ENCODE measurements at regions not wholly inside any gene's neighbourhood (a gene's known extent, or its start where the extent isn't known, plus 50 kb on each side); places are given as distances from the start of the nearest gene placed in this dataset.

DNA sequence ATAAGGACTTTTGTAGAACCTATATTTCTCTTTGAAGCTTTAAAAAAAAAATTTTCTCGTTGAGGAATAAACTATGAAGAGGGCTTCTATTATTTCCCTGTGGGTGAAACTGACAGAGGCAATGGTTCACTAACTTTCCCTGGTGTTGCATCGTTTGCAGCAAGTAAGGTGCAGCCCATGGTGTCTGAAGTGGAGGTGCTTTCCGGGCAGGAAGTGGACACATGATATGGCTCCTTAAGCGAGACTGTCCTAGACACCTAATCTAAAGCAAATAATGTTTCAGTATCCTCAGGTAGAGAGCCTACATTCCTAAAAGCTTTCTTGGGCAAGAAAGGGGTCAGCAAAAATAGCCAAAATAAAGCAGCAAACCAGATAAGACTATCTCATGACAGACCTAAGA, 437.6 kb upstream of the ARGLU1 start:
- TF ChIP-seq, protein P1, sequence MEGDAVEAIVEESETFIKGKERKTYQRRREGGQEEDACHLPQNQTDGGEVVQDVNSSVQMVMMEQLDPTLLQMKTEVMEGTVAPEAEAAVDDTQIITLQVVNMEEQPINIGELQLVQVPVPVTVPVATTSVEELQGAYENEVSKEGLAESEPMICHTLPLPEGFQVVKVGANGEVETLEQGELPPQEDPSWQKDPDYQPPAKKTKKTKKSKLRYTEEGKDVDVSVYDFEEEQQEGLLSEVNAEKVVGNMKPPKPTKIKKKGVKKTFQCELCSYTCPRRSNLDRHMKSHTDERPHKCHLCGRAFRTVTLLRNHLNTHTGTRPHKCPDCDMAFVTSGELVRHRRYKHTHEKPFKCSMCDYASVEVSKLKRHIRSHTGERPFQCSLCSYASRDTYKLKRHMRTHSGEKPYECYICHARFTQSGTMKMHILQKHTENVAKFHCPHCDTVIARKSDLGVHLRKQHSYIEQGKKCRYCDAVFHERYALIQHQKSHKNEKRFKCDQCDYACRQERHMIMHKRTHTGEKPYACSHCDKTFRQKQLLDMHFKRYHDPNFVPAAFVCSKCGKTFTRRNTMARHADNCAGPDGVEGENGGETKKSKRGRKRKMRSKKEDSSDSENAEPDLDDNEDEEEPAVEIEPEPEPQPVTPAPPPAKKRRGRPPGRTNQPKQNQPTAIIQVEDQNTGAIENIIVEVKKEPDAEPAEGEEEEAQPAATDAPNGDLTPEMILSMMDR (IDR thresholded peaks at IDR 0.05) = no peak
- TF ChIP-seq POLR2A (IDR thresholded peaks at IDR 0.05) = no peak
